ENCODE measurements at regions not wholly inside any gene's neighbourhood (a gene's known extent, or its start where the extent isn't known, plus 50 kb on each side); places are given as distances from the start of the nearest gene placed in this dataset.

GRCh38 chr5:123802298-123802951 is 290.4 kb downstream of the CSNK1G3 start:
- Histone ChIP-seq H3K79me2 (ENCODE audit: insufficient read depth) (no peaks in the 10 kb centered on the region), H3K4me1 (ENCODE audit: control insufficient read depth in 1 of 2, insufficient read depth in 2 of 2, low read depth in 1 of 2, low read length in 1 of 2) (peaks cover 0 to 3% of the 10 kb centered on the region in 2 experiments; a peak in 3 of 4 replicates), H3K4me3 (ENCODE audit: low read depth in 2 of 2, low read length in 1 of 2) (no peak overlapping the region), H3F3A (replicated peaks; ENCODE audit: insufficient read depth) (no peaks in the 10 kb centered on the region), H4K20me1 (ENCODE audit: insufficient read depth) (no peaks in the 10 kb centered on the region), H3K27me3 (ENCODE audit: insufficient read depth) (no peaks in the 10 kb centered on the region), H3K9me3 (no peaks in the 10 kb centered on the region), H3K27ac (ENCODE audit: low read depth in 2 of 2, low read length in 1 of 2) (no peak overlapping the region), H3K4me2 (no peak overlapping the region), H3K36me3 (replicated peaks in 1 of 2; ENCODE audit: control insufficient read depth in 1 of 2, insufficient read depth in 2 of 2, low read length in 1 of 2) (no peaks in the 10 kb centered on the region), H3K9ac (no peak overlapping the region), H3K9me2 (no peaks in the 10 kb centered on the region), H2AFZ (ENCODE audit: low read depth) (no peak overlapping the region)
- ChIA-PET POLR2A (no interaction called here), CTCF (interaction anchor here (1.2 to 1.3 kb wide), 2 partner anchors 12 to 13 kb away, joined by 3 read pairs; no protein-coding TSS in a partner anchor)
- TF ChIP-seq, protein P1, sequence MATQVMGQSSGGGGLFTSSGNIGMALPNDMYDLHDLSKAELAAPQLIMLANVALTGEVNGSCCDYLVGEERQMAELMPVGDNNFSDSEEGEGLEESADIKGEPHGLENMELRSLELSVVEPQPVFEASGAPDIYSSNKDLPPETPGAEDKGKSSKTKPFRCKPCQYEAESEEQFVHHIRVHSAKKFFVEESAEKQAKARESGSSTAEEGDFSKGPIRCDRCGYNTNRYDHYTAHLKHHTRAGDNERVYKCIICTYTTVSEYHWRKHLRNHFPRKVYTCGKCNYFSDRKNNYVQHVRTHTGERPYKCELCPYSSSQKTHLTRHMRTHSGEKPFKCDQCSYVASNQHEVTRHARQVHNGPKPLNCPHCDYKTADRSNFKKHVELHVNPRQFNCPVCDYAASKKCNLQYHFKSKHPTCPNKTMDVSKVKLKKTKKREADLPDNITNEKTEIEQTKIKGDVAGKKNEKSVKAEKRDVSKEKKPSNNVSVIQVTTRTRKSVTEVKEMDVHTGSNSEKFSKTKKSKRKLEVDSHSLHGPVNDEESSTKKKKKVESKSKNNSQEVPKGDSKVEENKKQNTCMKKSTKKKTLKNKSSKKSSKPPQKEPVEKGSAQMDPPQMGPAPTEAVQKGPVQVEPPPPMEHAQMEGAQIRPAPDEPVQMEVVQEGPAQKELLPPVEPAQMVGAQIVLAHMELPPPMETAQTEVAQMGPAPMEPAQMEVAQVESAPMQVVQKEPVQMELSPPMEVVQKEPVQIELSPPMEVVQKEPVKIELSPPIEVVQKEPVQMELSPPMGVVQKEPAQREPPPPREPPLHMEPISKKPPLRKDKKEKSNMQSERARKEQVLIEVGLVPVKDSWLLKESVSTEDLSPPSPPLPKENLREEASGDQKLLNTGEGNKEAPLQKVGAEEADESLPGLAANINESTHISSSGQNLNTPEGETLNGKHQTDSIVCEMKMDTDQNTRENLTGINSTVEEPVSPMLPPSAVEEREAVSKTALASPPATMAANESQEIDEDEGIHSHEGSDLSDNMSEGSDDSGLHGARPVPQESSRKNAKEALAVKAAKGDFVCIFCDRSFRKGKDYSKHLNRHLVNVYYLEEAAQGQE (IDR thresholded peaks at IDR 0.05; ENCODE audit: low read depth, low read length): no peak
- TF ChIP-seq FOXM1 (IDR thresholded peaks at IDR 0.05; ENCODE audit: low read depth) (no peak), EP300 (IDR thresholded peaks at IDR 0.05; ENCODE audit: borderline replicate concordance in 1 of 2, low read depth in 1 of 2, low read length in 1 of 2) (no peak), FOXJ3 (CRISPR knock-in tag; IDR thresholded peaks at IDR 0.05) (no peak), GATA2 (CRISPR knock-in tag; IDR thresholded peaks at IDR 0.05) (no peak), IRF3 (IDR thresholded peaks at IDR 0.05; ENCODE audit: low read depth, low read length) (no peak), GABPA (IDR thresholded peaks at IDR 0.05; ENCODE audit: low read depth) (no peak), ELF1 (IDR thresholded peaks at IDR 0.05) (no peak), EZH2phosphoT487 (IDR thresholded peaks at IDR 0.05; ENCODE audit: borderline replicate concordance, low read depth) (no peak), TEAD4 (IDR thresholded peaks at IDR 0.05; ENCODE audit: borderline replicate concordance, insufficient read depth) (no peak), RCOR1 (IDR thresholded peaks at IDR 0.05; ENCODE audit: low read length) (no peak), SIN3A (IDR thresholded peaks at IDR 0.05; ENCODE audit: borderline replicate concordance, low read depth, low read length) (no peak), NFIC (IDR thresholded peaks at IDR 0.05; ENCODE audit: borderline replicate concordance) (no peak), CHD2 (IDR thresholded peaks at IDR 0.05; ENCODE audit: low read length, partially characterized antibody) (no peak), MXI1 (IDR thresholded peaks at IDR 0.05; ENCODE audit: low read depth, low read length) (no peak)
- TF ChIP-seq, protein P2, sequence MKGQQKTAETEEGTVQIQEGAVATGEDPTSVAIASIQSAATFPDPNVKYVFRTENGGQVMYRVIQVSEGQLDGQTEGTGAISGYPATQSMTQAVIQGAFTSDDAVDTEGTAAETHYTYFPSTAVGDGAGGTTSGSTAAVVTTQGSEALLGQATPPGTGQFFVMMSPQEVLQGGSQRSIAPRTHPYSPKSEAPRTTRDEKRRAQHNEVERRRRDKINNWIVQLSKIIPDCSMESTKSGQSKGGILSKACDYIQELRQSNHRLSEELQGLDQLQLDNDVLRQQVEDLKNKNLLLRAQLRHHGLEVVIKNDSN (IDR thresholded peaks at IDR 0.05; ENCODE audit: borderline replicate concordance, low read depth): no peak
- no peak for DNase-seq
- WGBS (ENCODE audit: low lambda C conversion rate): 87% methylated on average over 4 of the region's 4 CpGs

All from SK-N-SH (cell line).